ENCODE measurements at regions not wholly inside any gene's neighbourhood (a gene's known extent, or its start where the extent isn't known, plus 50 kb on each side); places are given as distances from the start of the nearest gene placed in this dataset.
"Not testable (repeated sequence)": the region's sequence is repeated elsewhere in the genome, so short reads cannot be mapped to it uniquely, and the experiment has no call there.

DNA sequence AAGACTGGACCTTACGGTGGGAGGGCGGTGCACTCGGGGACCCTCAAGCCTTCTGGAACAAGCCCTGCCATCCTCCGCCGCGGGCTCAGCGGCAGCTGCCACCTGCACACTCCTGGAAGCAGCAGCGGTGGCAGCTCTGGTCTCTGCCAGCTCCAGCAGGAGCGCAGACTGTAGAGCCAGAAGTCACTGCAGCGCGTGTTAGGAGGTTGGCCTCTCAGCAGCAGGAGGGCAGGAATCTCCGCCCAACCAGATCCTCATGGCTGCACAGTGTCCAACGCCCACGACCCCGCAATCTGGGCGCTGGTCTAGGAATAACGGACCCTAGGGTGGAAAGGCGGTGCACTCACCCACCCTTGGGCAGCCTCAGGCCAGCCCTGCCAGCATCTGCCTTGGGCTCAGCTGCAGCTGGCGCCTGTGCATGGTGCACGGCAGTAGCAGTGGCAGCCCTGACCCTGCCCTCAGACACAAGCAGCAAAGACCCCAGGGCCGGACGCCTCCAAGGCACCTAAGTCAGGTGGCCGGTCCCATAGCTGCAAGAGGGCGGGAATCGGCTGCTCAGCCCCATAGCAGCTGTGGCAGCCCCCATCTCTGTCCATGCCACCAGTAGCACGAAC is 88.7 kb downstream of the POTEG start:
- not testable (repeated sequence) for DNase-seq (ENCODE audit: extremely low read depth in 1 of 2, low read depth in 1 of 2)

DNA sequence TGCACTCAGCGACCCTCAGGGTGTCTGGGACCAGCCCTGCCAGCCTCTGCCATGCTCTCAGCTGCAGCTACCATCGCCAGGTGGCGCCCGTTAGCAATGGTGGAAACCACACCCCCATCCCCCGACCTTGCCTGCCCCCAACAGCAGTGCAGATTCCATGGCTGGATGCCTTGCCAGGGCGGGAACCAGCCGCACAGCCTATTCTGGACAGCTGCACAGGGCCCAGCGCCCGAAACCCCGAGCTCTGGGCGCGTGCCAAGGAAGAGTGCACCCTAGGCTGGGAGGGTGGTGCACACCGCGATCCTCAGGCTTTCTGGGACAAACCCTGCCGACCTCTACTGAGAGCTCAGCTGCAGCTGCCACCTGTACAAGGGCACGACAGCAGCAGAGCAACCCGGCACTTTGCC is 88.1 kb downstream of the POTEG start:
- not testable (repeated sequence) for DNase-seq (ENCODE audit: extremely low read depth in 1 of 2, low read depth in 1 of 2)

DNA sequence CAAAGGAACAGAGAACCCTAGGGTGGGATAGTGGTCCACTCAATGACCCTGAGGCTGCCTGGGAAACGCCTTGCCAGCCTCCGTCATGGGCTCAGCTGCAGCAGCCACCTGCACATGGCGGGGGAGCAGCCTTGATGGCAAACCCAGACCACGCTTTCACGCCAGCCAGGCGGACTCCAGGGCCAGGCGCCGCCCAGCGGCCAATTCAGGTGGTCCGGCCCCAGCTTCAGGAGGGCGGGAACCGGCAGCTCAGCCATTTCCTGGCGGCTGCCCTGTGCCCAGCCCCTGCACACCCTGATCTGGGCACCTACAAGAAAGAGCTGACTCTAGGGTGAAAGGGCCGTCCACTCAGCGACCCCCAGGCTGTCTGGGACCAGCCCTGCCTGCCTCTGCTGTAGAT is 87.5 kb downstream of the POTEG start:
- not testable (repeated sequence) for DNase-seq (ENCODE audit: extremely low read depth in 1 of 2, low read depth in 1 of 2)

DNA sequence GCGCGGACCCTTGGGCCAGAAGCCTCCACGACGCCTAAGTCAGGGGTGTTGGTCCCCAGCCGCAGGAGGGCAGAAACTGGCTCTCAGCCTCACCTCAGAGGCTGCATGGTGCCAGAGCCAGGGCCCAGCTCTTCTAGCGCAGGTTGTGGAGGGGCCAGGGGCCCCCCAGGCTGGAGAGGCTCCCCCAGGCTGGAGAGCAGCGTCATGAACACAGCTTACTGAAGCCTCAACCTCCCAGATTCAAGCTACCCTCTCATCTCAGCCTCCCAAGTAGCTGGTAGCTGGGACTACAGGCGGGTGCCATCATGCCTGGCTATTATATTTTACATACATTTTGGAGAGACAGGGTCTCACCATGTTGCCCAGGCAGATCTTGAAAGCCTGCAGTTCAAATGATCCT is 87.0 kb downstream of the POTEG start:
- DNase-seq (ENCODE audit: extremely low read depth in 1 of 2, low read depth in 1 of 2) = not testable (repeated sequence)
